SK-N-SH (cell line): ENCODE measurements at regions not wholly inside any gene's neighbourhood (a gene's known extent, or its start where the extent isn't known, plus 50 kb on each side); places are given as distances from the start of the nearest gene placed in this dataset.

Source experiments
- CTCF ChIA-PET: fragments of 300-600, 350-600 bp; formaldehyde crosslinking; extraction: SDS; loops from one replicate; lab custom pipeline; 2021; lab: Yijun Ruan, JAX
- POLR2A ChIA-PET: fragments of 350-600 bp; sonication (Branson Sonifier 250); formaldehyde crosslinking; extraction: SDS; loops from one replicate; lab custom pipeline; 2020; ENCODE audit warnings: antibody characterized with exemption, inconsistent platforms; lab: Yijun Ruan, JAX
- DNase-seq: peaks from one replicate; pipeline ENCODE4 v3.0.0; 2012
- H2AFZ ChIP-seq: fragments of 200-600 bp; sonication (generic); 2 replicates; pipeline ENCODE4 v1.8.1; 2016; ENCODE audit warnings: antibody characterized with exemption, mild to moderate bottlenecking, low read depth
- H3F3A ChIP-seq: fragments of 200-600 bp; sonication (generic); replicated peaks from 2 replicates; pipeline ENCODE3; 2016; ENCODE audit warnings: antibody characterized with exemption, mild to moderate bottlenecking; ENCODE audit not compliant: insufficient read depth
- H3K27ac ChIP-seq, 2 experiments: fragments of 200-500 bp in 1 of 2; fragments of 200-600 bp in 1 of 2; sonication (Bioruptor generic) in 1 of 2; sonication (generic), shearing (Covaris generic) in 1 of 2; 2 replicates each; pipeline versions ENCODE4 v1.5.1 to v1.6.1; 2014 to 2016; ENCODE audit warnings: low read depth in 2 of 2, inconsistent platforms in 1 of 2, low read length in 1 of 2, mild to moderate bottlenecking in 1 of 2, mixed read lengths in 1 of 2
- H3K27me3 ChIP-seq: fragments of 200-600 bp; sonication (generic), shearing (Covaris generic); 2 replicates; pipeline ENCODE4 v1.6.1; 2016; ENCODE audit warnings: mixed run types; ENCODE audit not compliant: insufficient read depth
- H3K36me3 ChIP-seq, 2 experiments: fragments of 200-500 bp in 1 of 2; fragments of 200-600 bp in 1 of 2; sonication (Bioruptor generic) in 1 of 2; sonication (generic) in 1 of 2; replicated peaks in 1 of 2; 2 replicates each; pipeline versions ENCODE3 to v1.5.1; 2014 to 2016; ENCODE audit warnings: low read length in 1 of 2, mild to moderate bottlenecking in 1 of 2; ENCODE audit not compliant: insufficient read depth in 2 of 2, control insufficient read depth in 1 of 2
- H3K4me1 ChIP-seq, 2 experiments: fragments of 200-500 bp in 1 of 2; fragments of 200-600 bp in 1 of 2; sonication (Bioruptor generic) in 1 of 2; sonication (generic), shearing (Covaris generic) in 1 of 2; 2 replicates each; pipeline versions ENCODE4 v1.5.1 to v1.6.1; 2014 to 2016; ENCODE audit warnings: low read depth in 1 of 2, low read length in 1 of 2, mixed run types in 1 of 2; ENCODE audit not compliant: insufficient read depth in 2 of 2, control insufficient read depth in 1 of 2
- H3K4me2 ChIP-seq: fragments of 200-600 bp; sonication (generic), shearing (Covaris generic); 2 replicates; pipeline ENCODE4 v1.6.1; 2017; ENCODE audit warnings: mixed run types
- H3K4me3 ChIP-seq, 2 experiments: fragments of 200-500 bp in 1 of 2; fragments of 200-600 bp in 1 of 2; sonication (Bioruptor generic) in 1 of 2; sonication (generic), shearing (Covaris generic) in 1 of 2; 2 replicates each; pipeline versions ENCODE4 v1.5.1 to v1.8.1; 2014 to 2016; ENCODE audit warnings: low read depth in 2 of 2, inconsistent platforms in 1 of 2, low read length in 1 of 2, mild to moderate bottlenecking in 1 of 2, mixed read lengths in 1 of 2, moderate library complexity in 1 of 2
- H3K79me2 ChIP-seq: fragments of 200-600 bp; sonication (generic); 2 replicates; pipeline ENCODE4 v1.8.1; 2017; ENCODE audit warnings: mild to moderate bottlenecking; ENCODE audit not compliant: insufficient read depth
- H3K9ac ChIP-seq: fragments of 200-600 bp; sonication (generic); 2 replicates; pipeline ENCODE4 v1.6.1; 2017; ENCODE audit warnings: mixed run types
- H3K9me2 ChIP-seq: fragments of 200-600 bp; sonication (generic); 2 replicates; pipeline ENCODE4 v1.6.1; 2017; ENCODE audit warnings: mixed run types
- H3K9me3 ChIP-seq: fragments of 200-600 bp; sonication (generic); 2 replicates; pipeline ENCODE4 v1.6.1; 2017; ENCODE audit warnings: mixed run types, mild to moderate bottlenecking, moderate library complexity
- H4K20me1 ChIP-seq: fragments of 200-600 bp; sonication (generic); 2 replicates; pipeline ENCODE4 v1.6.1; 2017; ENCODE audit warnings: mild to moderate bottlenecking, mixed run types; ENCODE audit not compliant: insufficient read depth
- CHD2 ChIP-seq: fragments of 150-350 bp; IDR thresholded peaks from 2 replicates; pipeline ENCODE4 v1.6.1; 2018; ENCODE audit warnings: low read length; ENCODE audit not compliant: partially characterized antibody
- ELF1 ChIP-seq: IDR thresholded peaks from 2 replicates; pipeline ENCODE4 v1.4.0; 2012
- EZH2phosphoT487 ChIP-seq: fragments of 200-600 bp; sonication (generic); IDR thresholded peaks from 2 replicates; pipeline ENCODE4 v1.6.1; 2017; ENCODE audit warnings: low read depth, mixed run types, mild to moderate bottlenecking, antibody characterized with exemption, moderate library complexity, borderline replicate concordance
- FOSL2 ChIP-seq: IDR thresholded peaks from 2 replicates; pipeline ENCODE4 v1.4.0; 2012; ENCODE audit warnings: low read depth, mild to moderate bottlenecking, moderate library complexity, borderline replicate concordance
- FOXJ3 ChIP-seq: sonication (generic); formaldehyde crosslinking; IDR thresholded peaks from 2 replicates; pipeline ENCODE4 v1.5.1; 2020; ENCODE audit warnings: mild to moderate bottlenecking, missing genetic modification reagents
- FOXM1 ChIP-seq: IDR thresholded peaks from 2 replicates; pipeline ENCODE4 v1.4.0; 2012; ENCODE audit warnings: low read depth, mild to moderate bottlenecking
- GABPA ChIP-seq: IDR thresholded peaks from 2 replicates; pipeline ENCODE4 v1.4.0; 2012; ENCODE audit warnings: low read depth, mild to moderate bottlenecking
- JUND ChIP-seq: IDR thresholded peaks from 2 replicates; pipeline ENCODE4 v1.4.0; 2012
- MEF2A ChIP-seq: IDR thresholded peaks from 2 replicates; pipeline ENCODE4 v1.4.0; 2012; ENCODE audit warnings: low read depth, borderline replicate concordance
- MXI1 ChIP-seq: IDR thresholded peaks from 2 replicates; pipeline ENCODE4 v1.6.1; 2012; ENCODE audit warnings: mild to moderate bottlenecking, low read depth, low read length, improper control_type of control experiment
- RAD21 ChIP-seq: IDR thresholded peaks from 2 replicates; pipeline ENCODE4 v1.6.1; 2012; ENCODE audit warnings: mild to moderate bottlenecking, low read length
- RCOR1 ChIP-seq: fragments of 150-350 bp; IDR thresholded peaks from 2 replicates; pipeline ENCODE4 v1.6.1; 2017; ENCODE audit warnings: antibody characterized with exemption, low read length
- RXRA ChIP-seq: IDR thresholded peaks from 2 replicates; pipeline ENCODE4 v1.4.0; 2012; ENCODE audit warnings: low read depth, mild to moderate bottlenecking, borderline replicate concordance
- USF2 ChIP-seq: fragments of 150-350 bp; IDR thresholded peaks from 2 replicates; pipeline ENCODE4 v1.6.1; 2017; ENCODE audit warnings: antibody characterized with exemption, low read length, low read depth, borderline replicate concordance
- YY1 ChIP-seq: IDR thresholded peaks from 2 replicates; pipeline ENCODE4 v1.4.0; 2012; ENCODE audit warnings: low read depth, mild to moderate bottlenecking
- ZBTB33 ChIP-seq: IDR thresholded peaks from 2 replicates; pipeline ENCODE4 v1.4.0; 2012; ENCODE audit warnings: low read depth, borderline replicate concordance
- TF ChIP-seq, protein P1 (sequence below): IDR thresholded peaks from 2 replicates; pipeline ENCODE4 v1.4.0; 2012; ENCODE audit warnings: low read depth
- TF ChIP-seq, protein P2 (sequence below): IDR thresholded peaks from 2 replicates; pipeline ENCODE4 v1.6.1; 2012; ENCODE audit warnings: mild to moderate bottlenecking, low read depth, low read length, moderate library complexity

GRCh38 chr1:36656838-36657237, 174.1 kb upstream of the CSF3R start:
- Histone ChIP-seq H4K20me1 (no peaks in the 10 kb centered on the region), H3K4me1 (no peaks in the 10 kb centered on the region), H3K4me2 (no peak overlapping the region), H3K79me2 (no peaks in the 10 kb centered on the region), H2AFZ (no peak overlapping the region), H3K9me3 (no peaks in the 10 kb centered on the region), H3K27me3 (no peaks in the 10 kb centered on the region), H3K4me3 (no peak overlapping the region), H3K9me2 (no peaks in the 10 kb centered on the region), H3K36me3 (no peaks in the 10 kb centered on the region), H3K9ac (no peak overlapping the region), H3F3A (no peaks in the 10 kb centered on the region), H3K27ac (no peak overlapping the region)
- no peak for DNase-seq
- CTCF ChIA-PET: interaction anchor here (0.9 to 1.1 kb wide), 2 partner anchors 14 to 45 kb away, joined by 3 read pairs; no protein-coding TSS in a partner anchor
- TF ChIP-seq RXRA (no peak), ELF1 (no peak), USF2 (no peak), FOXM1 (no peak), MXI1 (no peak), ZBTB33 (no peak), CHD2 (no peak), YY1 (no peak), RCOR1 (no peak), MEF2A (no peak), FOSL2 (no peak), GABPA (no peak), EZH2phosphoT487 (no peak), JUND (no peak), RAD21 (no peak), FOXJ3 (CRISPR knock-in tag) (no peak)
- TF ChIP-seq, protein P1, sequence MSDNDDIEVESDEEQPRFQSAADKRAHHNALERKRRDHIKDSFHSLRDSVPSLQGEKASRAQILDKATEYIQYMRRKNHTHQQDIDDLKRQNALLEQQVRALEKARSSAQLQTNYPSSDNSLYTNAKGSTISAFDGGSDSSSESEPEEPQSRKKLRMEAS: no peak
- TF ChIP-seq, protein P2, sequence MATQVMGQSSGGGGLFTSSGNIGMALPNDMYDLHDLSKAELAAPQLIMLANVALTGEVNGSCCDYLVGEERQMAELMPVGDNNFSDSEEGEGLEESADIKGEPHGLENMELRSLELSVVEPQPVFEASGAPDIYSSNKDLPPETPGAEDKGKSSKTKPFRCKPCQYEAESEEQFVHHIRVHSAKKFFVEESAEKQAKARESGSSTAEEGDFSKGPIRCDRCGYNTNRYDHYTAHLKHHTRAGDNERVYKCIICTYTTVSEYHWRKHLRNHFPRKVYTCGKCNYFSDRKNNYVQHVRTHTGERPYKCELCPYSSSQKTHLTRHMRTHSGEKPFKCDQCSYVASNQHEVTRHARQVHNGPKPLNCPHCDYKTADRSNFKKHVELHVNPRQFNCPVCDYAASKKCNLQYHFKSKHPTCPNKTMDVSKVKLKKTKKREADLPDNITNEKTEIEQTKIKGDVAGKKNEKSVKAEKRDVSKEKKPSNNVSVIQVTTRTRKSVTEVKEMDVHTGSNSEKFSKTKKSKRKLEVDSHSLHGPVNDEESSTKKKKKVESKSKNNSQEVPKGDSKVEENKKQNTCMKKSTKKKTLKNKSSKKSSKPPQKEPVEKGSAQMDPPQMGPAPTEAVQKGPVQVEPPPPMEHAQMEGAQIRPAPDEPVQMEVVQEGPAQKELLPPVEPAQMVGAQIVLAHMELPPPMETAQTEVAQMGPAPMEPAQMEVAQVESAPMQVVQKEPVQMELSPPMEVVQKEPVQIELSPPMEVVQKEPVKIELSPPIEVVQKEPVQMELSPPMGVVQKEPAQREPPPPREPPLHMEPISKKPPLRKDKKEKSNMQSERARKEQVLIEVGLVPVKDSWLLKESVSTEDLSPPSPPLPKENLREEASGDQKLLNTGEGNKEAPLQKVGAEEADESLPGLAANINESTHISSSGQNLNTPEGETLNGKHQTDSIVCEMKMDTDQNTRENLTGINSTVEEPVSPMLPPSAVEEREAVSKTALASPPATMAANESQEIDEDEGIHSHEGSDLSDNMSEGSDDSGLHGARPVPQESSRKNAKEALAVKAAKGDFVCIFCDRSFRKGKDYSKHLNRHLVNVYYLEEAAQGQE: no peak
- POLR2A ChIA-PET: no interaction called here
